ENCODE measurements at regions not wholly inside any gene's neighbourhood (a gene's known extent, or its start where the extent isn't known, plus 50 kb on each side); places are given as distances from the start of the nearest gene placed in this dataset.
"Not testable (repeated sequence)": the region's sequence is repeated elsewhere in the genome, so short reads cannot be mapped to it uniquely, and the experiment has no call there.

GRCh38 chr2:49861821-49862220, 707.5 kb upstream of the FSHR start:
- no peak for DNase-seq (ENCODE audit: low read depth, low spot score)
- no peak overlapping the region for H3K27ac ChIP-seq

DNA sequence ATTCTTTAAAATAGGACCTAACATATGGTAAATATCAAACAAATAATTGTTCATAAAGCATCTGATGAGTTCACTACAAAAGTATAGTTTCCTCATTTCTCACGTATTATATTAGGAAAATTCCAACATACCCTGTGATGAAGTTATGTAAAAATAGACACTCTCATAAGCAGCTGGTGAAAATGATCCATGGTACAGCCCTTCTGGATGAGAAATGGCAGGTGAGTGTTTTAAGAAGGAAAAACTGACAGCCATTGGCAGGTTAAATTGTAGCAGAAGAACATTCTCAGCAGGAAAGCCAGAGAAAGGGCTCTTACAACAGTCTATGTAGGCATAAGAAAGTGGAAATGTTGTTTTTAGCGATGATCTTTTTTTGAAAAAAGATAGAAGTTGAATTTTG, 706.5 kb upstream of the FSHR start:
- DNase-seq (ENCODE audit: low read depth, low spot score) = no peak
- H3K27ac ChIP-seq = no peak overlapping the region

DNA sequence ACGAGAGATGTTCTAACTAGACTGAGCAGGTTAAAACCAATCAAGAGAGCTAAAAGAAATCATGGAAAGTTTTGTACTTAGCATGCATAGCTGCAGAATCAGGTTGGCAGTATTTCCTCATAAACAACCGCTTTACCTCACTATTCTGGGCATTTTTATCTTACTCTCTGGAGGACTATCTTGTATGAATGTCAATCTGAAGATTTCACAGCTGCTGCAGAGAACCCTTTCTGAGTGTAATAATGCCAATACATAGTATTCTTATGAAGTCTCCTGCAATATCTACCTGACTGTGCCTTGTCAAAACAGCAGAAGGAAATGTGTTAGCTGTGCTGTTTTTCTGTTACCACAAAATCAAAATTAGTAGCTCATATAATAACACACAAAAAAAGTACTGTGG, 705.9 kb upstream of the FSHR start:
- H3K27ac ChIP-seq = no peak overlapping the region
- no peak for DNase-seq (ENCODE audit: low read depth, low spot score)

- DNase-seq (ENCODE audit: low read depth, low spot score) = no peak
These were observed 704.3 kb upstream of the FSHR start for GRCh38 chr2:49858657-49859056.

GRCh38 chr2:49858113-49858490, 703.8 kb upstream of the FSHR start:
- no peak for DNase-seq (ENCODE audit: low read depth, low spot score)
- H3K27ac ChIP-seq = no peak overlapping the region

More at GRCh38 chr2:49858657-49859056, 704.3 kb upstream of the FSHR start:
- no peak overlapping the region for H3K27ac ChIP-seq

DNA sequence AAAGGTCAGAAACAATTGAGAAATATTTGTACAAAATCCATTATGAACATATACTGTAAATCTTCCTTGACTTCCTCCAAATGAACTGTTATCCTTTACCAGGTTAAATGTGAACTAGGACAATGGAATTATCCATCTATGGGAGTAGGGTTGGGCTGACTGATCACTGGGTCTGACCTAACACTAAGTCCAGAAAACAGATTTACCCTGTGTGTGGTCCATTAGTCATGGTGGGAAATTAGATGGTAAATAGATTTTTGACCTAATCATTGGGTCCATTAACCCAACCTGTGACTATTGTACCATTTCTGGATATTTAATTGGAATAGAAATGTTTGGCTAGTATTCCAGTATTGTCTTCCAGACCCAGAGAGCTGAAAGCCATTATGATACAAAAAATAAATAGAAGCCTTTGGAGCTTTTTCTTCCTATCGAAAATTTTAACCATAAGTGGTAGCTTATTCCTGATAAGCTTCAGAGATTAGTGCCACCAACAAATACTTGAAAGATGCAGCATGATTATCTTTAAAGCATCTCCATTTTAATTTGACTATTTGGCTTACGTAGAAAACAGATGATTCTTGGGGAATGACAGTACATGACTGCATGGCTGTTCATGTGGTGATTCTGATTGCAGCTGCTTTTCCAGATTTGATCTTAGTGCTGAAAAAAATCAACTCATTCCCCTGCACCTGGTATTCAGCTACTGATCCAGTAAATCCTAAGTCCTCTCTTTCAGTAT, 703.2 kb upstream of the FSHR start:
- no peak overlapping the region for H3K27ac ChIP-seq
- no peak for DNase-seq (ENCODE audit: low read depth, low spot score)

- DNase-seq (ENCODE audit: low read depth, low spot score) = no peak
- H3K27ac ChIP-seq = no peak overlapping the region
These were observed 691.4 kb upstream of the FSHR start for GRCh38 chr2:49845671-49846070.

GRCh38 chr2:49845021-49845420, 690.7 kb upstream of the FSHR start:
- DNase-seq (ENCODE audit: low read depth, low spot score) = no peak
- no peak overlapping the region for H3K27ac ChIP-seq

DNA sequence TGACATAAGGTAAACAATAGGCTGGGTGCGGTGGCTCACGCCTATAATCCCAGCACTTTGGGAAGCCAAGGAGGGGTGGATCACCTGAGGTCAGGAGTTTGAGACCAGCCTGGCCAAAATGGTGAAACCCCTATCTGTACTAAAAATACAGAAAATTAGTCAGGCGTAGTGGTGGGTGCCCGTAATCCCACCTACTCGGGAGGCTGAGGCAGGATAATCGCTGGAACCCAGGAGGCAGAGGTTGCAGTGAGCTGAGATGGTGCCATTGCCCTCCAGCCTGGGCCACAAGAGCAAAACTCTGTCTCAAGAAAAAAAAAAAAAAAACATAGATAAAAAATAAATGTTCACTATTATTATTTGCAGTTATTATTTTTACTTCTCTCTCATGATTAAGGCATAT, 689.8 kb upstream of the FSHR start:
- not testable (repeated sequence) for DNase-seq (ENCODE audit: low read depth, low spot score); H3K27ac ChIP-seq

DNA sequence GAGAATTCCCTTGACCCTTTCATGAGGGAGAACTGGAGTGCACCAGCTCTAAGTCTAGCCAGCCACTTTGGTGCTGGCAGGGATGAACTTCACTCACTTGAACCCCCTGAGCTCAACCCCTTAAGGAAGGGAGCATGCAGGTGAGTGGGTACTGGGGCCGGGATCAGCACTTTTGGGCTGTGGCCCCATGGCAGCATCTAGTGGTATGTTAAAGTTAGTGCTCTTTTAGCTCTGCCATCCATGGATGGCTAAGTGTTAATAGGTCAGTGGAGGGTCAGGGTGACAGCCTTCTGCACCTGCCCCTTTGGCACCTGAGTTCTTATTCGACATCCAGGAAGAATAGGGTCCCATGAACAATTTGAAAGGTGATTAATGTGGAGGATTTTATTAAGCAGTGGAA, 689.0 kb upstream of the FSHR start:
- H3K27ac ChIP-seq = no peak overlapping the region
- no peak for DNase-seq (ENCODE audit: low read depth, low spot score)

DNA sequence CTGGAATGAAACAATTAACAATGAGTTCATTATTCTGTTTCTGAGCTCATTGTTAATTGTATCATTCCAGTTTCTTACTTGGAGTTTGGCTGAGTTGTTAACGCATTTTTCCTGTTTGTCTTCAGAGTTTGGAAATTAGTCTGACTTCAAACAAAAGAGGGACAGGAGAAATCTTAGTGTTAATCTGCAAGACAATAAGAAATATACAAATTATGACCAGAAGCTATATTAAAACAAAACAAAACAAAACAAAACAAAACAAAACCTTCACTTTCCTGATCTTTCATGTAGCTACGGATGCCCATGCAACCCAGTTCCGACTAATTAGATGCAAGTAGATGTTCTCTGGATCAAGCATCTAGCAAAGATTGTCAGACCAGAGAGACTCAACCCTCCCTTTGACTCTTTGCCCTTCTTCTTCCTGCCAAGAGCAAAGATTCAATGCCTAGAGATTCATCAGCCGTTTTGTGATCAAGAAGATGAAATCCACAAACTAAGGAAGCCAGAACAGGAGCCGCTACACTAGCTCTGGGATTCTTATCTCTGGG, 686.2 kb upstream of the FSHR start:
- no peak for DNase-seq (ENCODE audit: low read depth, low spot score)
- H3K27ac ChIP-seq = no peak overlapping the region

DNA sequence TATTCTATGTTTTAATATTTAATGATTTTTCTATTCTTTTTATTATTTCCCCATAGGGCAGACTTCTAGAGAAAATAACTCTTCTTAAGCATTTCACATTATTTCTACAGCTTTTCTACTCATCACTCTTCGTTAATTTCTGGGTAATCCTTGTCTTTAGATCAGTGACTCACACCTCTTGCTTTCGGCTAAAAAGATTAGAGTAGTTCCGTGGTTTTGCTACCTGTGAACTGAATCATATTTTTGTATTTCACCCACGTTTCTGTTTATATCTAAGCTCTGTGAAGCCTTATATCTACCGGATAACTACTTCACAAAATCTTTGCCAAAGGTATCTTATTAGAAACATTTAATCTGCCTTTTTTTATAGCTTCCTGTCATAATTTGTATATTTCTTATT, 685.5 kb upstream of the FSHR start:
- DNase-seq (ENCODE audit: low read depth, low spot score) = no peak
- no peak overlapping the region for H3K27ac ChIP-seq

DNA sequence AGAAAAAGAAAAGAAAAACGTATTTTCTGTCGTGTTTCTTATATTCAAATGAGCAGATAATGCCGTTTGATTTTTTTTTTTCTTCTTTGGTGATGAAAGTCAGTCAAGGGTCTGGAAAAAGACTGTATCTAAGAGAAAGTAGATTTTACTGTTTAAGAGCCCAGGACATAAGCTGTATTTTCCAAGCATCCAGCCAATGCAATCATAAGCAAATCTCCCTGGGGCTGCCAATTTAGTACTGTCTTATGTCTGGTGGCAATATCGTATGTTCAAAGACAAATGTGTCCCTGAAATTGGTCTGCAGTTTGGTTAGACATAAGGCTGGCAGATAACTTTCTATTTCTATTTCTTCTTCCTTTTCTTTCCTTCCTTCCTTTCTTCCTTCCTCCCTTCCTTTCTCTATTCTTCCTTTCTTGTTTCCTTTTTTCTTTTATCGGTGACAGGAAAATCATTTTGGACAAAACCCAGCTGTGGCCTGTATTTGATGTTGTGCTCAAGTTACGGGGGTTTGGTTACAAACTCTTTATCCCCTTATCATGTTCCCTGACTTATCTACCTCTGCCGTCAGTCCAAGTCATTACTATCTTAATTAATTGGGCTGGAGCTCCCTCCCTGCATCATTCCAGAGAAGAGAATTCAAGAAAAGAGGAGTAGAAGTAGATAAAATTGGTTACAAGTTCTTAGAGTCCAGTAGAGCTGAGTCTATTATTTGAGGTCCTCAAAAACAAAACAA, 683.4 kb upstream of the FSHR start:
- DNase-seq (ENCODE audit: low read depth, low spot score) = no peak
- H3K27ac ChIP-seq = no peak overlapping the region

DNA sequence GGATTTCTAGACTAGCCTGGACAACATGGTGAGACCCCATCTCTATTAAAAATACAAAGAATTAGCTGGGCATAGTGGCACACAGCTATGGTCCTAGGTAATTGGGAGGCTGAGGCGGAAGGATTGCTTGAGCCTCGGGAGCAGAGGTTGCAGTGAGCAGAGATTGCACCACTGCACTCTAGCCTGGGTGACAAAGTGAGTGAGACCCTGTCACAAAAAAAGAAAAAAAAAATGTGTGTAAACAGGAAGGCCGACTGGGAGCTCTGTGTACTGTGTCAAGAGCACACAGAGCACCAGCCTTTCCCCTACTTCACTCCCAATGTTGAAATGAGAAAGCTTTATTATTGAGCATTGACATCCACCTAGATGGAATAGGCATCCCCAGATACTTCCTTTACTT, 681.7 kb upstream of the FSHR start:
- DNase-seq (ENCODE audit: low read depth, low spot score) = no peak

DNA sequence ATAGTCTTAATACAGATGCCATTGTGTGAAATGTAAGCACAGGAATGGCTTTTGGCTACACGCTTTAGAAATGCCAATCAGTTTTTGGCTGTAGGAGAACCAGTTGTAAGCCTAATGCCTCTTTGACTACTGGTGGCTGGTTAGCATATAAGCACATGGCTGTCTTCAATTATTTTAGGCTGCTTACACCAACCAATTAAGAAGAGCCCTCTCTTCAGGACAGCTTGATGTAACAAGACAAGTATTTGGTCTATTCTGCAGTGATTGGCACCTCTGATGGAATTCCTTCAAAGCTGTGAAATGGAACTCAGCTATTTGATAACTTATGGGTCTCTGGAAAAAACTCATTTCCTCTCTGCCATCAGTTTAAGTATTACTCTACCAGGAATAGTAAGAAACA, 680.1 kb upstream of the FSHR start:
- H3K27ac ChIP-seq = no peak overlapping the region
- no peak for DNase-seq (ENCODE audit: low read depth, low spot score)

More for the DNA sequence above, 681.7 kb upstream of the FSHR start:
- no peak overlapping the region for H3K27ac ChIP-seq

DNA sequence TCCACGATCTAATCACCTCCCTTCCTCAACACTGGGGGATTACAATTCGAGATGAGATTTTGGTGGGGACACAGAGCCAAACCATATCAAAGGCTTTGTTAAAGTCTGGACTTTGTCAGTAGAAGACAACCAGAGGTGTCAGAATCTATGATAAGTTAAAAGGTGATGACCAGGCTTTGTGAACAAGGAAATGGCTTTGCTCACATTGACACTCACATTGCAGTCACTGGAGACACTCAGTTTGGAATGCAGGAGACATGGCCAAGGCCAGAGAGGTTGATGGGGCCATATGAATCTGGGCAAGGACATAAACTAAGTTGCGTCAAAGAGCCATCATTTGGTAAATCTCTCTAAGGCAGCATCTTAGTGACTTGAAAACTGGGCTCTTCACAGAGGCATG, 678.2 kb upstream of the FSHR start:
- H3K27ac ChIP-seq = no peak overlapping the region
- no peak for DNase-seq (ENCODE audit: low read depth, low spot score)

- H3K27ac ChIP-seq = no peak overlapping the region
- no peak for DNase-seq (ENCODE audit: low read depth, low spot score)
These were observed 677.5 kb upstream of the FSHR start for GRCh38 chr2:49831698-49832367.

GRCh38 chr2:49830846-49831245, 676.5 kb upstream of the FSHR start:
- DNase-seq (ENCODE audit: low read depth, low spot score) = no peak
- H3K27ac ChIP-seq = no peak overlapping the region

DNA sequence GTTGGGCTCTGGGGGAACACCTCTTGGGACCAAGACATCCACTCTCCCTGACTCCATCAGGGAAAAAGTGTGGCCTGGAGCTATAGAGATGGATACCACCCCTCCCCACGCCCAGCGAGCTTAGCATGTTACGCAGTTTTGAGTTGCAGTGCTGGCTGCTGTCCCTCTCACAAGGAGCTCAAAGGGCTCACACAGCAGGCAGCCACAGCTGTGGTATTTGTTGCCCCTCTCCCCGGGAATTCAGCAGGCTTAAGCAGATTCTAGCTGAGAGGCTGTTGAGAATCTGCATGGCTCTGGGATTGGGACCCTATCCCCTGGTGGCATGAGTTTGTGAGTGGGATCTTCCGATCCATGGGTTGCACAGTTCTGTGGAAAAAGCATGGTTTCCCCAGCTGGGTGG, 673.1 kb upstream of the FSHR start:
- H3K27ac ChIP-seq = no peak overlapping the region

DNA sequence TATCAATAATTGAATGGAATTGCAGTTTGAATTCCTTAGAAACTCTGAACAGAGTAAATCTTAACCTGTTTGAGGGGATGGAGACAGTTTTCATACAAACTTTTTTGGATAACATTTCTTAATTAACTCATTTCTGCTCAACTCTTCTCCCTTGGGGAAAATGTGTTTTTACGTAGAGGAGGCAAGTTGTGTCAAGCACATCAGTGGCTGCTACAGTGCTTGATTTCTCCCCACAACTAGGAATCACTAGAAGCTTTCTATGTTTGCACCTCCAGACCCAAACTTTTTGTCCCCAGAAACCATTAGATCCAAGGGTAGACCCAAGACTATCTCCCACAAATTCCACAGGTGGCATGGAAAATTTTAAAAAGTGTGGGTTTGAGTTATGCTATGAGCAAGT, 658.9 kb upstream of the FSHR start:
- no peak overlapping the region for H3K27ac ChIP-seq
- no peak for DNase-seq (ENCODE audit: low read depth, low spot score)

More for the DNA sequence above, 673.1 kb upstream of the FSHR start:
- no peak for DNase-seq (ENCODE audit: low read depth, low spot score)

- no peak for DNase-seq (ENCODE audit: low read depth, low spot score)
- H3K27ac ChIP-seq = no peak overlapping the region
These were observed 658.4 kb upstream of the FSHR start for GRCh38 chr2:49812730-49813129.

Measured in epithelial cell of prostate (primary cell).